Fibroblast of lung (primary cell): ENCODE measurements at regions not wholly inside any gene's neighbourhood (a gene's known extent, or its start where the extent isn't known, plus 50 kb on each side); places are given as distances from the start of the nearest gene placed in this dataset.
A peak's percentile ranks its signal among the peaks of the same experiment; 100 is the strongest.

Source experiments
- DNase-seq, 2 donors: peaks; one replicate each; pipeline versions ENCODE4 v3.0.0 to v3.0.0-alpha.2; 2010; ENCODE audit warnings: low read depth in 2 of 2
- H2AFZ ChIP-seq: 2 replicates; pipeline ENCODE4 v1.5.1; 2012; ENCODE audit warnings: low read length, control low read depth, inconsistent platforms
- H3K27ac ChIP-seq: 2 replicates; pipeline ENCODE4 v1.5.1; 2011; ENCODE audit warnings: low read length, control low read depth; ENCODE audit not compliant: insufficient read depth
- H3K27me3 ChIP-seq: 2 replicates; pipeline ENCODE4 v1.5.1; 2011; ENCODE audit warnings: mild to moderate bottlenecking, low read length; ENCODE audit not compliant: control insufficient read depth, insufficient read depth
- H3K36me3 ChIP-seq: 2 replicates; pipeline ENCODE4 v1.5.1; 2011; ENCODE audit warnings: low read length; ENCODE audit not compliant: control insufficient read depth, insufficient read depth
- H3K4me1 ChIP-seq: 2 replicates; pipeline ENCODE4 v1.5.1; 2011; ENCODE audit warnings: low read length; ENCODE audit not compliant: control insufficient read depth, insufficient read depth; ENCODE audit errors: extremely low read depth
- H3K4me2 ChIP-seq: 2 replicates; pipeline ENCODE4 v1.5.1; 2011; ENCODE audit warnings: low read length, control low read depth; ENCODE audit not compliant: insufficient read depth; ENCODE audit errors: extremely low read depth
- H3K4me3 ChIP-seq, 4 experiments: fragments of 200-600 bp in 1 of 4; sonication (generic) in 1 of 4; replicated peaks in 1 of 4; 2 replicates each; pipeline ENCODE4 v1.5.1; 2011 to 2016; ENCODE audit warnings: low read length in 4 of 4, low read depth in 3 of 4, mild to moderate bottlenecking in 3 of 4, control low read depth in 2 of 4, inconsistent platforms in 1 of 4, mixed read lengths in 1 of 4; ENCODE audit not compliant: insufficient read depth in 1 of 4; ENCODE audit errors: control extremely low read depth in 1 of 4
- H3K79me2 ChIP-seq: 2 replicates; pipeline ENCODE4 v1.5.1; 2012; ENCODE audit warnings: mild to moderate bottlenecking, low read length, inconsistent platforms; ENCODE audit not compliant: control insufficient read depth, insufficient read depth
- H3K9ac ChIP-seq: 2 replicates; pipeline ENCODE4 v1.5.1; 2011; ENCODE audit warnings: mild to moderate bottlenecking, low read length, control low read depth; ENCODE audit not compliant: insufficient read depth
- H3K9me3 ChIP-seq: 2 replicates; pipeline ENCODE4 v1.5.1; 2012; ENCODE audit warnings: low read depth, low read length; ENCODE audit not compliant: control insufficient read depth, insufficient read depth
- H4K20me1 ChIP-seq: 2 replicates; pipeline ENCODE4 v1.5.1; 2011; ENCODE audit warnings: low read length; ENCODE audit not compliant: control insufficient read depth, insufficient read depth; ENCODE audit errors: extremely low read depth
- CTCF ChIP-seq, 2 donors: IDR thresholded peaks in 1 of 2; conservative IDR thresholded peaks in 1 of 2; 1 replicate in 1 of 2; 2 replicates in 1 of 2; pipeline ENCODE4 v1.5.1; 2011 to 2012; ENCODE audit warnings: low read length in 2 of 2, control low read depth in 1 of 2, inconsistent platforms in 1 of 2, low read depth in 1 of 2, mild to moderate bottlenecking in 1 of 2
- EZH2 ChIP-seq: IDR thresholded peaks from 2 replicates; pipeline ENCODE4 v1.5.1; 2012; ENCODE audit warnings: low read length, control low read depth, mild to moderate bottlenecking; ENCODE audit errors: missing control alignments

DNA sequence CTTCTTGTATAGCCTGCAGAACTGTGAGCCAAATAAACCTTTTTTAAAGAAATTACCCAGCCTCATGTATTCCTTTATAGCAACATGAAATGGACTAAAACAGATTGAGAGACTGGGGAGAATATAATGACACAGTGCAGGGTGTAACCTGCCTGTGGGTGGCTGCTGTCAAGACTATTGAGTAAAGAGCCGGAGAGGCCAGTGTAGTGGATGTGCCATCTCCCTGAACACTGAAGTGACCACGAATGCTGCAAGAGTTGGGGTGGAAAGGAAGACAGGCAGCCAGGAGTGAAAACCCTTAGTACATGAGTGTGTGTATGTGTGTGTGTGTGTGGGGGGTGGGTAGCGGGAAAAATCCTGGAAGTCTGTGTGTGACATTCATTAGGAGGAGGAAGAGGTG is 55.2 kb upstream of the FLT1 start:
- Histone ChIP-seq H3K4me3 (no peak overlapping the region), H3K79me2 (no peaks in the 10 kb centered on the region), H4K20me1 (no peaks in the 10 kb centered on the region), H3K9me3 (no peaks in the 10 kb centered on the region), H3K27ac (no peak overlapping the region), H3K36me3 (no peaks in the 10 kb centered on the region), H3K4me2 (no peak overlapping the region), H3K4me1 (no peaks in the 10 kb centered on the region), H3K27me3 (no peaks in the 10 kb centered on the region), H2AFZ (no peak overlapping the region), H3K9ac (no peak overlapping the region)
- no peak for DNase-seq
- TF ChIP-seq EZH2 (no peak), CTCF (conservative IDR thresholded peaks at IDR 0.05 in 1 of 2, IDR thresholded peaks at IDR 0.05 in 1 of 2; ENCODE audit: low read depth in 1 of 2, low read length in 2 of 2) (no peak)

GRCh38 chr13:28548872-28549271 is 53.9 kb upstream of the FLT1 start:
- Histone ChIP-seq H3K4me2 (no peak overlapping the region), H3K27me3 (no peaks in the 10 kb centered on the region), H2AFZ (no peak overlapping the region), H3K27ac (no peak overlapping the region), H3K4me1 (no peaks in the 10 kb centered on the region), H3K36me3 (no peaks in the 10 kb centered on the region), H3K9ac (no peak overlapping the region), H3K79me2 (no peaks in the 10 kb centered on the region), H3K4me3 (no peak overlapping the region), H4K20me1 (no peaks in the 10 kb centered on the region), H3K9me3 (no peaks in the 10 kb centered on the region)
- no peak for DNase-seq
- TF ChIP-seq EZH2 (no peak), CTCF (conservative IDR thresholded peaks at IDR 0.05 in 1 of 2, IDR thresholded peaks at IDR 0.05 in 1 of 2; ENCODE audit: low read depth in 1 of 2, low read length in 2 of 2) (peak in 1 of 2 donors; percentile 10)

DNA sequence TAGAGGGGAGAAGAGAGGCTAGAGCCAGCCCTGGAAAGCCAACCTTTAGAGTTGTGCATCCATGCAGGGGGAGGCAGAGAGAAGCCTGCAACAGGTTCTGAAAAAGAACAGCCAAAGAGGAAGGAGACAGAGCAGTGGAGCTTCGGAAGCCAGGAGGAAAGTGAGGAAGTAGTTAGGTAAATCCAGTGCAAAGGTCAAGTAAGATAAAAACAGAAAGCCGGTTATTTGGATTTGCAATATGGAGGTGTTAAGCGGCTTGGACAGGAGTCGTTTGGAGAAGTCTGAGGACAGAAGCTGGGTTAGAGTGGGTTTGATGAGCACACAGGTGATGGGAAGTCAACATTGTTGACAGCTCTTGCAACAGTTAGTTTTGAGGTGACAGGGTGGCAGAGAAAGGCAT is 53.5 kb upstream of the FLT1 start:
- H3K79me2 ChIP-seq: no peaks in the 10 kb centered on the region

More for the DNA sequence above, 53.5 kb upstream of the FLT1 start:
- no peak overlapping the region for H3K4me2 ChIP-seq
- H3K36me3 ChIP-seq: no peaks in the 10 kb centered on the region
- no peak overlapping the region for H3K4me3 ChIP-seq
- H3K9me3 ChIP-seq: no peaks in the 10 kb centered on the region
- no peak overlapping the region for H3K27ac ChIP-seq
- no peak for TF ChIP-seq CTCF (conservative IDR thresholded peaks at IDR 0.05 in 1 of 2, IDR thresholded peaks at IDR 0.05 in 1 of 2; ENCODE audit: low read depth in 1 of 2, low read length in 2 of 2)
- TF ChIP-seq EZH2: no peak
- H4K20me1 ChIP-seq: no peaks in the 10 kb centered on the region
- no peaks in the 10 kb centered on the region for H3K27me3 ChIP-seq
- no peak overlapping the region for H2AFZ ChIP-seq
- H3K9ac ChIP-seq: no peak overlapping the region
- no peak for DNase-seq
- no peaks in the 10 kb centered on the region for H3K4me1 ChIP-seq
